RCC 7860 (cell line): ENCODE measurements at regions not wholly inside any gene's neighbourhood (a gene's known extent, or its start where the extent isn't known, plus 50 kb on each side); places are given as distances from the start of the nearest gene placed in this dataset.

Source experiments
- DNase-seq: peaks from one replicate; pipeline ENCODE4 v3.0.0-alpha.2; 2015; ENCODE audit warnings: low spot score
- FAIRE-seq: peaks from 2 replicates; lab custom pipeline; 2012; peaks lifted over from hg19 to GRCh38; lab: Jason Lieb, UNC

DNA sequence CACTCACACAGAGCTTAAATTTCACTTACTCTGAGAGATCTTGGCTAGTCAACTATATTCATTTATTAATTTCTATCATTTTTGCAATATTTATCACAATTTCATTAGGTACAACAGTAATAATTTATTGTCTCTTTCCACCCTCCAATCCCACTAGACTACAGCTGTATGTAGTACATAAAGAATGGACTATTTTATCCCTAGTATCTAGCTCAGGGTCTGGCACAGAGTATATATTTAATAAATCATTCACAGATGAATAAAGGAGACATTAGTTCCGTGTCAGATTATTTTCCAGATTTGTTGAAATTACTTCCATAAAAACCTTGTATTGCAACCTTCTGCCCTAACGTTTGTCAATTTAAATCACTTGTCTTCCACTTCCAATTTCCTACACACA is 1781.1 kb upstream of the SEL1L start:
- DNase-seq (no peak), FAIRE-seq (no peak)

DNA sequence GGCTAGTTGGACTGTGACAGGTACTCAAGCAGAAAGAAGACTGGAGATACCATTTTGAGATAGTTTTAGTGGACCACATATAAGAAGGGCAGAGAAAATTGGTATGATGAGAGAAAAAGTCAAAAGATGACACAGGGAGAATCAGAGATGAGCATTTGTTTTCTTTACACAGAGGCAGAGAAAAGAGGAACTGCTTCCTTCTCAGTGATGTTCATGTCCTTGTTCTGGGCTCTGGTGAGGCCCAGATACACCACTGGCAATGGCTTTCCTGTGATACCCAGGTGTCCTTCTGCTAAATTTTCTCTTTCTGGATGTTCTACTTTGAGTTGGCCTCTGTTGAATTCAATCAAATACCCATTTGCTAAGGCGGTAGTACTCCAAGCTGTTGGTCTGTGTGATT is 1782.7 kb upstream of the SEL1L start:
- DNase-seq (no peak), FAIRE-seq (no peak)

DNA sequence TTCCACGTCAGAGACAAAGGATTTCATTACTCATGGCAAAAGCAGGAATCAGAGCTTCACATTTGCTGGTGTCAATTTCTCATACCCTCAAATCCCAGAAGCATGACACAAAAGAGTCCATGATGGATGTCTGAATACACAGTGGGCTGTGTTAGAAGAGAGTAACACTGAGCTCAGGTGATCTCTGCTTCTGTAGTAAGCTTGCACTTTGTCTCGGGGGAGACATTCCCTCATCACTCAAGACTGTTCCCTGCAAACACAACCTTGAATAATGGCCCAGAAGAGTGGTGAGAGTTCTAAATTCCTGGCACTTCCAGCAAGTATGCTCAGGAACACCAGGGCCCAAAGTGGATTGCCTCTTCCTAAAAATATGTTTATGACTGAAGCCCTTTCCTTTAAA is 1787.2 kb upstream of the SEL1L start:
- DNase-seq: no peak
- no peak for FAIRE-seq

DNA sequence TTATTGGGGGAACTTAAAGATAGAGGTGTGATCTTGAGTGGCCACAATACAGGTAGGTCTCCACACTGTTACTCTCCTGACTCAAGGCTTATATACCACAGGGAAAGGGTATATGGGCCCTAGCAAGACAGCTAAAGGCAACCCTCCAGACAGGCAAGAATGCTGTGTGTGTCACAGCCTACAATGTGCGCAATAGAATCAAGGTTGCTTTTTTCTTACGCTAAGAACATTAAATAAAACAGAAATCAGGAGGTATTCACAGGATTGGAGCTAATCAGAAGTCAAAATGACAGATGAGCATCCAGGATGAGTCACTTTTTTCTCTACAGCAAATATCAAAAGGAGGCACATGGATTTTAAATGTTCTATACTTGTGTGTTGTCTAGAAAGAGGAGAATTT is 1797.9 kb upstream of the SEL1L start:
- DNase-seq (no peak), FAIRE-seq (no peak)

DNA sequence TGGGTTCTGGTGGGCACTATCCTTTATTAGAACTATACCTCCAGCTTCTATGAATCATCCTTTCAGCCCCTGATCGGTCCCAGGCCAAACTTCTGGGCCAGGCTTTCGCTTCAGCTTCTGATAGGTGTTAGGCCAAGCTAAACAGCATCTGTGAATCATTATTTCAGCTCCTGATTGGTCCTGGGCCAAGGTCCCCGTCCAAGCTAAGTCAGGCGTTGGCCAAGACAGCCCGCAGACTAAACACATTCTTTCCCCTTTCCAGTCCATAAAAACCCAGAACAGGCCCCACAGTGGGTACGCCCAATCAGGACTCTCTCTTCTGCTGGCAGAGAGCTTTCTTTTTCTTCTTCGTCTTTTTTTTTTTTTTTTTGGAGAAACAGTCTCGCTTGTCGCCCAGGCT is 1808.9 kb upstream of the SEL1L start:
- DNase-seq: no peak
- no peak for FAIRE-seq

DNA sequence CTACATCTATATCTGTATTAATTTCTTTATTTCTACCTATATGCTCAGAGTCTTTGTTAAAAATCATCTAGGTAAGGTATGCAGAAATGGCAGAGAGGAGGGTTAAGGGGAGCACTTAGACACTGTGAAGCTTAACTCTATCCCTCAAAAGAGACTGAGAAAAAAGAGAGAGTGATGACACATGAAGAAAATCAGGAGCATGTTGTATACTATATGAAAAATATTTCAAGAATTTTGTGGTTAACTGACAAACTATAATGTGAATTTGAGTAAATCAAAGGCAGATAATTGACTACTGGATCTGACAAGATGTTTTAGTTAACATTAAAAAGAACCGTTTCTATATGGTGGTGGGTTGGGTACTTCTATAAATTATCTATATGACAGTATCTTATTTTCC is 1814.2 kb upstream of the SEL1L start:
- DNase-seq: no peak
- FAIRE-seq: no peak

DNA sequence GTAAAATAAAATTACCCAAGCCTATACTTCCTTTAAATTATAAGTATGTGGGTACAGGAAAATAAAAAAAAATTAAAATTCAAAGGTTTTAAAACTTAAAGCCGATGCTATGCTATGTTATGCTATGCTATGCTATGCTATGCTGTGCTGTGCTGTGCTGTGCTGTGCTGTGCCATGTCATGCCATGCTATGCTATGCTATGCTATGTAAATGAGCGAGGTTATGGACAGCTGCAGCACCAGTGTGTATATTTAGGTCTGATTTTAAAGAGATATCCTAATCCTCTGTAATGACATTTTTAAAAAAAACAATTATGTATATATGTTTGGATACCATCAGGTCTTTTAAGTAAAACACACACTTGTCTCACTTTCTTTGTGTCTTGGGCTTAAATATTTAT is 1822.0 kb upstream of the SEL1L start:
- no peak for DNase-seq
- FAIRE-seq: no peak

DNA sequence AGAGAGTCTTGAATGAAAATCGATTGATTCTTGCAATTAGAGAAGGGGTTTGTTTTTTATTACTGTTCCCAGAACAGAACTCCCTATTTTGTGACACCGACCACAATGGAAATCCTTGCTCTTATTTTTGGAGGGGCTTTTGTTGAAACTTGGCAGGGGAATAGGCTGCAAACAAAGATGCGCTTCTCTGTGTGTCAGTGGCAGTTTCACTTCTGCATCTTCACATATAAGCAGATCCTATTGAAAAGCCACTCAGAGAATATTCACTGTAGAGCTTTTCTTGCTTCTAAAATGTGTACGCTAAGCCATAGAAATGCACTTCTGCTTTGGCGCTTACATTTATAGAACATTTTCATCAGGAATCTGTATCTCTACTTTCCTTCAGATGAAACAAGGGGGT is 1822.4 kb upstream of the SEL1L start:
- no peak for DNase-seq
- no peak for FAIRE-seq

DNA sequence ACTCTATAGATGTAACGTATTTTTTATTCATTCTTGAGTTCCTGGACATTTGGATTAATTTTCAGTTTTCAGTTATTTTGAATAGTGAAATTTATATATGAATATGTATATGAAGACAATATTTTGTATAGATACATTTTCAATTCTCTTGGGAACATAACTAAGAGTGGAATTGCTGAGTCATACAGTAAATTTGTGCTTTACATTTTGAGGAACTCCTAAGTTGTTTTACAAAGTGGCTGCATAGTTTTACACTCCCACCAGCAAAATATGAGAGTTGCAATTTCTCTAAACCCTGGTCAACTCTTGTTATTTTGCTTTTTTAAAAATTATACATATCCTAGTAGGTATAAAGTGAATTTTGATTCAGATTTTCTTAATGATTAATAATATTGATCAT is 1838.6 kb upstream of the SEL1L start:
- FAIRE-seq (no peak), DNase-seq (no peak)

DNA sequence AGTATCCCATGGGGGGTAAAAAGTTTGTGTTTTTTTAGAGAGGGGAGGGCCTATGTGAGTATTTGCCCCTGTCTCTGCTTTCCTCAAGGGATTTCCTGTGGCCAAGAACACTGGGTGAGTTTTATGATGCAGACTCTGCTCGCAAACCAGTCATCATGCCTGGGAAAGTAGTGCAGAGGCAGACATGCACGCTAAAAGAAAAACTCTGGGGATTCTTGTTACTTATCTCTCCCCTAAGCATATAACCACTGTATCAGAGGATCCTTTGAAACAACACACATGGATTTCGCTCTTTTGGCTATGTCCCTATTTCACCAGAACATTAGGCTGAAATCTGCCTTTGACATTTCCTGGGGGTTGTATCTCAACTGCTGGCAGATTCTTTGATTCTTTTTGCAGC is 1845.8 kb upstream of the SEL1L start:
- no peak for DNase-seq
- FAIRE-seq: no peak

DNA sequence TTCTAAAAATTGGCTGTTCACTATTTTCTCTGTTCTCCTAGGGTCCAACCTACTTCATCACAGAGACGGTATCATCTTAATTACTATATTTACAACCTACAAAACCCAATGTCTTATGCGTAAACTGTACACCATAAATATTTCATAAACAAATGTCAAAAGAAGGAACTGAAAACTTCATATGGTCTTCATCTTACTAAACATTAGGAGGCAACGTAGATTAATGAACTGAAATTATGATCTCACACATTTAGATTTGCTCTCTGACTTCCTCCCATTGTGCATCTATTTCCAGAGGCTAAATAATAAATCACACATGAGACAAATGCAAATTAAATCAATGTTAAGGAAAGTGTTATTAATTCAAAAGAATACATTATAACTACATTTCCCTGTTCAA is 1850.6 kb upstream of the SEL1L start:
- no peak for FAIRE-seq
- no peak for DNase-seq

DNA sequence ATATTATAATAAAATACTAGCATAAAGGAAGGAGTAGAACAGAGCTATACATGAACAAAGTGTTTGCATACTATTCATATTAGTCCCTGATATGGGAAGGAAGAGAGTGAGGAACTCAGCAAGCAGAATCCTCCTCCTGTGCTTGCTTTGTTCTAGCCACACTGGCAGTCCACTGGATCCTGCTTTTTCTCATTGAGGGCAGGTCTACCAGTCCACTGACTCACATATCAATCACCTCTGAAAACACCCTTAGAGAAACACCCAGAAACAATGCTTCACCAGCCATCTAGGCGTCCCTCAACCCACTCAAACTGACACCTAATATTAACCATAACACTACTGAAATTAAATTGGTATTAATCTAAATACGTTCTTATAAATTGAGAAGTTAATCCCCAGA is 1861.7 kb upstream of the SEL1L start:
- no peak for FAIRE-seq
- no peak for DNase-seq

DNA sequence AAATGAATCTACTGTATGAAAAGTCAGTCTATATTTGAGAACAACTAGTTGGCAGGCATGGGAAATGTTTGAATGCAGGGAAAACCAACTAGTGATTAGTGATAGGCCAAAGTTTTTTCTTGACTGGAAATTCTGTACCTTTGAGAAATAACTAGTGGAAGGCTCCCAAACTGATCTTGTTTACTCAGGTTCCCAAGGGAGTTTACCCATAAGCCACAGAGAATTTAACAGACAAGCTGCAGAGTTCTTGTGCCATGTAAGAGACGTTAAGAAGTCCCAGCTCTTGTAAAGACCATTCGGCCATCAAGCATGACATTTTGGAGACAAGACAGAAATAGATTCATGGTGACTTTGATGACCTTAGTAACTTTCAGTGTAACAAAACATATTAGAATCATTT is 1882.8 kb upstream of the SEL1L start:
- FAIRE-seq: no peak

DNA sequence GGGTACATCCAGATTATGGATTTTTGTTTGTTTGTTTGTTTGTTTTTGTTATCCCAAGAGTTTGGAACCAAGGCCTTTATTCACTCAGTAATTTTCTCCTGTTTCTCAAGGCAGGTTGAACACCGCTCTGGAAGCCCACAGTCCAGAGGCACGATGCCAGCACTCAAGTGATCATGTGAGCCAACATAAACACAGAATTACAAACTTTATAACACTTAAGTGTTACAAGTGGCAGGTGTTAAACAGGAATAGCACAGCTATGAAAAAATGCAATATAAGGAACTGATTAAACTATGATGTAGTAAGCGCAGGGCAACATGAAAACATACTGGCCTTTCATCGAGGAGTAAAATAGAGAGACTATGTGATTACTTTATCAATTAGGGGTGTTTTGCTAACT is 1885.8 kb upstream of the SEL1L start:
- FAIRE-seq (no peak), DNase-seq (no peak)

More for the DNA sequence above, 1882.8 kb upstream of the SEL1L start:
- no peak for DNase-seq

DNA sequence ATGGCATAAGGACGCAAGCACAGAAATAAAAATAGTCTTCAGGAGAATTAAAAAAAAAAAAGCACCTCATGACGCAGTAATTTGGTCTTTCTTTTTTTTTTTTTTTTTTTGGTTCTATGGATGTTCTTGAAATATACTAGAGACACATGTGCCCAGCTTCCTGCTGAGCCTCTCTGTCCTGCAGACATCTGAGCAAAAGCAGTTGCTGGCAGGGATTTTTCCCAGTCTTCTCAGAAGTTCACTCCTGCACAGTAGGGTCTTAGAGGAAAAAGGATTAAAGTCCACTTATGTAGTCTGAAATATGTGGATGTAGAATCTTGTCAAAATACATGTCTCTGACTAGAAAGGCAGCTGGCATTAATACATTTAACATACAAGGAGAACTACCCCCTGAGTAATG is 1888.1 kb upstream of the SEL1L start:
- DNase-seq (no peak), FAIRE-seq (no peak)

DNA sequence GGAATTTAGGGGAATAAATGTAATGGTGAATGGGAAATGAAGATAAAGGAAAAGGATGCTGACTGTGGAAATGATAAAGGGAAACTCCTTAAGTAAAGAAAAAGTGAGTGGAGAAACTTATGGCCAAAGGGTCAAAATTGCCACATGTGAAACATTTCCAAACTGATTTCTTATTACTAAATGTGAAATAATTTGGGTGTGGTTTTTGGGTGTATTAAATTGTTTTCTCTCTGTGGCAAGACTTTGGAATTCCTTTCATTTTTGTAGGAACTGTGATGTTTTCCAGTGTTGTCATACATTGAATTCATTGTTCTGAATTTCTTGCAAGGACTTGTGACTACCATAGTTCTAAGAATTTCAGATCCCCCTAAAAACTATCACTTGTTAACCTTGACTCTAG is 1891.5 kb upstream of the SEL1L start:
- FAIRE-seq: no peak
- DNase-seq: no peak

DNA sequence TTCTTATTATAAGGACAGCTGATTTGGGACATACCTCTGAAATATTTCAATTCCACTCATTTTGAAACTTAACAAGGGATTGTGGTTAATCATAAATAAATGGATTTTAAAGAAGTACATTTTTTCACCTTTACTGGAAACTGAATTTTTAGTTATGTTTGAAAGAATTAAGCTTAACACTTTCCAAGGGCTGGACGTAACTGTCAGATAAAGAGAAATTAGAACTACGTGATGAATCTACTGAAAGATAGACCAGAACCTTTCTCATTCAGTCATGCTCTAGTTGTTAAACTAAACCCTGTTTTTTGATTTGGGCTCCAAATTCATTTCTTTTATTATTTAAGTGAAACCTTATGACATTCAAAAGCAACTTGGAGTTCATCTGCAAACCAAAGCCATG is 1892.1 kb upstream of the SEL1L start:
- DNase-seq: no peak
- no peak for FAIRE-seq

DNA sequence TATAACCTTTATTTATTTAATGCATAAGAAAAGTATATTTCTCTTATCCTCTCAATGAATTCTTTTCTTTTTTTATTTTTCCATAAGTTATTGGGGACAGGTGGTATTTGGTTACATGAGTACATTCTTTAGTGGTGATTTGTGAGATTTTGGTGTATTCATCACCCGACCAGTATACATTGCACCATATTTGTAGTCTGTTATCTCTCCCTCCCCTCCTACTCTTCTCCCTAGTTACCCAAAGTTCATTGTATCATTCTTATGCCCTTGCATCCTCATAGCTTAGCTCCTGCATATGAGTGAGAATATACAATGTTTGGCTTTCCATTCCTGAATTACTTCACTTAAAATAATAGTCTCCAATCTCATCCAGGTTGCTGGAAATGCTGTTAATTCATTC is 1900.0 kb upstream of the SEL1L start:
- no peak for DNase-seq
- FAIRE-seq: no peak

DNA sequence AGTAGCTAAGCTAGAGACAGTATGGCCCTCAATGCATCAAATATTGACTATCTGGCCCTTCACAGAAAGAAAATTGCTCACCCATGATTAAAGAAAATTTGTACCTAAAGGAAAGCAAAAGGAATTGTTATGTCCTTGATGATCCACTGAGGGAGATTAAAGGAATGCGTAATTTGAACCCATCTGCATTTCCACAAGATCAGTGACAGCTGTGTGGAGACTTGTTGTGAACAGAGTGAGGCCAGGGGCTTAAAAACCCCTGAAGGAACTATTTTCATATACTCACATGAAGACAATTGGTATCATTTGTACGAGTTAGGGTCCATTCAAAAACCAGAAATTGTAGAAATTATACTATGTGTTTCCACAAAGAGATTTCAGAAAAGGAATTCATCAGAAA is 1908.1 kb upstream of the SEL1L start:
- DNase-seq (no peak), FAIRE-seq (no peak)

DNA sequence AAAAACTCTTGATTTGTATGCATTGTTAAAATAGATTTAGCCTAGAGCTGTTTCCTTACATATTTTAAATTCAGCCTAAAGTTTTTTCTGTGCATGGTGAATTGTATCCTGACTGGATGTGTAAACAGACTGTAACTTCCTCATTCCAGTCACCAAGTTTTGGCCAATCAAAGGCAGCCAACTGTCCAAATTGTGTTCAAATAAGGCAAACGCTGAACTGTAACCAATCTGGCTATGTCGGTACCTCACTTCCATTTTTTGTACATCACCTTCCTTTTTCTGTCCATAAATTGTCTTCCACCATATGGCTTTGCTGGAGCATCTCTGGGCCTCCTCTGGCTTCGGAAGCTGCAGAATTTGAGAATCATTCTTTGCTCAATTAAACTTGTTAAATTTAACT is 1921.9 kb upstream of the SEL1L start:
- FAIRE-seq: no peak

DNA sequence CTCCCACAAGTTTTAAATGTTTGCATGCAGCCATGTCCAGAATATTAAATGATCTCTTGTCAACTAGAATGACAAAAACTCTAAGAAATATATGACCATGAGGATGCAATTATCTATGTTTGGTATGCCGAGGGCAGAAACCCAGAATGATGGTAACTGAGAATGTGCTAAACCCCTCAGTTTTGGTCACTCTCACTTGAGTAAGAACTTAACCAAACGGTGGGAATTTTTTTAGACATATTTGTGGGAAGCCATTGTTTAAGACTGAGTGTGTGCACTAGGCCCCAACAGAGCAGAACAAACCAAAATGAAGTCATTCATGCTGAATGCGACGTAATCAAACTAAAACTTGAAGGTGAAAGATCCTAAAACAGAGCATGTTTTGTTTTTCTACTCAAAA is 1927.9 kb upstream of the SEL1L start:
- DNase-seq (no peak), FAIRE-seq (no peak)

More for the DNA sequence above, 1921.9 kb upstream of the SEL1L start:
- no peak for DNase-seq

DNA sequence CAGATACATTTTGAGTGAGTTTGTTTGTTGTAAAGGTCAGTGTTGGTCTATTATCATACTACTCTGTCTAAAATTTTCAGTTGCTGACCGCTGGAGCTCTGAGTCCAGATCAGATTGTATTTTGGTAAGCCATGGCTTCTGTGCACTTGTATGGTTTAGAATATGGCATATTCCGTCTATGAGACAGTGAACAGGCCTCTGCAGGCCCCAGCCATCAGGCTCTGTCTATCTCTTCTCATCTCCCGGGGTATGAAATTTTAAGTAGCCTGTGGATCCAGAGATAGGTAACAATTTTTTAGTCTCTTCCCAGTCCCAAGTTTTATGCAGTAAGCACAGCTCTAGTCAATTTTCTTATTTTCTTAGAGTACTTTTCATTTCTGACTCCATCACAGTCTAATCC is 1929.1 kb upstream of the SEL1L start:
- DNase-seq (no peak), FAIRE-seq (no peak)

DNA sequence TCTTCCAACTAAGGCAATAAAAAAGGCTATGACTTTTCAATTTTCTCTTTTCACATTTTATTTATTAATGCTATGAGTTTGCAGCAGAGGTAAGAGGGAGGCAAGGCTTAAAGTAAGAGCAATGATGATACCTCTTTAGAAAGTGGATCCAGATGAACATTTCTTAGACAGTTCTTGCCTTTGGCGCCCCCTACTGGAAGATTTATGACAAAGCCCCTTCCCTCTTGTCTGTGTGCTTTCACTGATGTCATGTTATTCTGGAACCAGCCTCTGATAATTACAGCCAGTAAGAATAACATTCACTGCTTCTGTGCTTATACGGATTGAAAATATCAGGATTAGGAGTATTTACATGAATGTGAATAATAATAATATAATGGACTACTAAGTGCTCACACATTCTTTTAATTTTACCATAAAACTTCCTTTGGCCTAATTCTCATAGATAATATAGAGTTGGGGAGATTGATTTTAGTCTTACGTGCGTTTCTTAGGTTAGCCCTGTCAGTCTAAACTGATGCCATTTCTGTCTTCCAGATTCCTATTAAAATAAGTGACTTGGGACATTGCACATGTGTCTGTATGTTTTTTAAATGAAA is 1929.9 kb upstream of the SEL1L start:
- no peak for FAIRE-seq
- DNase-seq: no peak

DNA sequence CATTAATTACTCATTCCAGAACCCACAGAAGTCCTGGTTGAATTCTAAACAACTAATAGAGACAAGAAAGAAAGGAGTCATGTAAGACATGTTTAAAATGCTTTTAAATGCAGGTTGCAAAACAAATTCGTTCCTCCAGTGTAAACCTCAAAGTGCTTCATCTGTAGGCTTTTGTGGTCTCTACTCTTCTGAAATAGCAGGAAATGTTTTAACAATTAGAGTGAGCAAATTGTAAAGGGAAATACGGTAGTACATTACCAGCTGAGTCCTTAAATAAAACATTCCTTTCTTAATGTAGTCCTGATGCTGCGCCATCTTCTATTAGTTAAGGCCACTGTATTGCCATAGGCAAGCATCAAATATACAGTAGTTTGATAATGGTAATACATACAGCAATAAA is 1934.2 kb upstream of the SEL1L start:
- FAIRE-seq (no peak), DNase-seq (no peak)
